HL-60 (cell line): ENCODE measurements at regions not wholly inside any gene's neighbourhood (a gene's known extent, or its start where the extent isn't known, plus 50 kb on each side); places are given as distances from the start of the nearest gene placed in this dataset.

ENCODE experiments used
- GABPA ChIP-seq: IDR thresholded peaks from 2 replicates; pipeline ENCODE4 v1.6.1; 2012; ENCODE audit warnings: low read depth
- SPI1 ChIP-seq: IDR thresholded peaks from 2 replicates; pipeline ENCODE4 v1.6.1; 2012; ENCODE audit warnings: low read depth, mild to moderate bottlenecking, borderline replicate concordance
- TF ChIP-seq, protein P1 (sequence below): IDR thresholded peaks from one replicate; pipeline ENCODE4 v1.5.1; 2011; ENCODE audit warnings: low read length, control low read depth, inconsistent platforms; ENCODE audit not compliant: insufficient read depth

DNA sequence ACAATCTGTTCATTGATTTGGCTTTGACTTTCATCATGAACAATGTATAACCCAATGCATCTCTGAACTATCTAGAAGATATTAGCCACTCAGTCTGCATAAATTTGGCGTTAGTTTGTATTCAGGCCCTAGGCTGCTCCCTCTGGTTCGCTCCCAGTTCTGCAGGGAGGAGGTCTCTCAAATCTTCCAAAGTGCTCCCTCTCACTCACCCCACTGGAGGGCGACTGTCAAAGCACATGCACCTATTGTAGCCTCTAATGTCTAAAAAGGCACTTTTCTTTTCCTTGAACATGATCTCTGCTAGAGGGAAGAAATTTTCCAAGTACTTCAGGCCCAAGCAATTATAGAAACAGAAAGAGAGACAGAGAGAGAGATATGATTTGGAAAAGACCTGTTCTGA, 291.5 kb downstream of the TDRD15 start:
- TF ChIP-seq, protein P1, sequence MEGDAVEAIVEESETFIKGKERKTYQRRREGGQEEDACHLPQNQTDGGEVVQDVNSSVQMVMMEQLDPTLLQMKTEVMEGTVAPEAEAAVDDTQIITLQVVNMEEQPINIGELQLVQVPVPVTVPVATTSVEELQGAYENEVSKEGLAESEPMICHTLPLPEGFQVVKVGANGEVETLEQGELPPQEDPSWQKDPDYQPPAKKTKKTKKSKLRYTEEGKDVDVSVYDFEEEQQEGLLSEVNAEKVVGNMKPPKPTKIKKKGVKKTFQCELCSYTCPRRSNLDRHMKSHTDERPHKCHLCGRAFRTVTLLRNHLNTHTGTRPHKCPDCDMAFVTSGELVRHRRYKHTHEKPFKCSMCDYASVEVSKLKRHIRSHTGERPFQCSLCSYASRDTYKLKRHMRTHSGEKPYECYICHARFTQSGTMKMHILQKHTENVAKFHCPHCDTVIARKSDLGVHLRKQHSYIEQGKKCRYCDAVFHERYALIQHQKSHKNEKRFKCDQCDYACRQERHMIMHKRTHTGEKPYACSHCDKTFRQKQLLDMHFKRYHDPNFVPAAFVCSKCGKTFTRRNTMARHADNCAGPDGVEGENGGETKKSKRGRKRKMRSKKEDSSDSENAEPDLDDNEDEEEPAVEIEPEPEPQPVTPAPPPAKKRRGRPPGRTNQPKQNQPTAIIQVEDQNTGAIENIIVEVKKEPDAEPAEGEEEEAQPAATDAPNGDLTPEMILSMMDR, result no peak
- no peak for TF ChIP-seq GABPA
- TF ChIP-seq SPI1, result no peak
